ENCODE measurements at regions not wholly inside any gene's neighbourhood (a gene's known extent, or its start where the extent isn't known, plus 50 kb on each side); places are given as distances from the start of the nearest gene placed in this dataset.
"Not testable (repeated sequence)": the region's sequence is repeated elsewhere in the genome, so short reads cannot be mapped to it uniquely, and the experiment has no call there.

DNA sequence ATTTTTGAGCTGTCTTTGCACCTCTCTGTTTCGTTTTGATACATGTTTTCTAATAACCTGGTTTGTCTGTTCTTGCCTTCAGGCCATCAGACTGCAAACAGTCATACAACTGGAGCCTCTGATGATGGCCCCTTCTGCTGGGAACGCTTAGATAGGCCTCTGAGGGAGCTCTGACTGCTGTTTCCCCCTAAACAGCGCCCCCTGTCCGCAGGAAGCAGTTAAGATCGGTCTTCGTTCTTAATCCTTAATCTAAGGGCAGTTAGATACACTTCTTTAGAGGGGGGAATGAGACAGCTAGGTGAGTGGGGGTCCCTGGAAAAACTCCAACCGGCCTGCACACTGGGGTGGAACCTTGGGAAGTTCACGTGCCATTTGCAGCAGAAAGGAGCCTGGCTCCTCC, 1338.8 kb upstream of the SEL1L start:
- no peak for DNase-seq

DNA sequence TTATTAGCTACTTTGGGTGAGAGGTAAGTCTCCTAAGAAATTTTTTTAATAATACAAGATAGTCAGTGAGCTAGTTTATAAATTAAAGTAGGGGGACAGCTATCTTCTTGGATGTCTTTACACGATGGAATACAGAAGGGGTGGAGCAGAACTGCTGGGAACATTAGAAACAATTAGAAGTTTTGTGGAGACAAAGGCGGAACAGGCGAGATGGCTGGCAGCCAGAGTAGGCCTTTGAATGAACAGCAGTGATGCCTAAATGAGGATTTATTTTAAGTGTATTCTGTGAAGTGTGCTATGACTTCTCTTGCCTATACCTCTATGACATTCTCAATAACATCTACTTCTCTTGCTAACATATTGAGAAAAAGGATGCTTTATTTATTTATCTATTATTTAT, 1345.3 kb upstream of the SEL1L start:
- no peak for DNase-seq

DNA sequence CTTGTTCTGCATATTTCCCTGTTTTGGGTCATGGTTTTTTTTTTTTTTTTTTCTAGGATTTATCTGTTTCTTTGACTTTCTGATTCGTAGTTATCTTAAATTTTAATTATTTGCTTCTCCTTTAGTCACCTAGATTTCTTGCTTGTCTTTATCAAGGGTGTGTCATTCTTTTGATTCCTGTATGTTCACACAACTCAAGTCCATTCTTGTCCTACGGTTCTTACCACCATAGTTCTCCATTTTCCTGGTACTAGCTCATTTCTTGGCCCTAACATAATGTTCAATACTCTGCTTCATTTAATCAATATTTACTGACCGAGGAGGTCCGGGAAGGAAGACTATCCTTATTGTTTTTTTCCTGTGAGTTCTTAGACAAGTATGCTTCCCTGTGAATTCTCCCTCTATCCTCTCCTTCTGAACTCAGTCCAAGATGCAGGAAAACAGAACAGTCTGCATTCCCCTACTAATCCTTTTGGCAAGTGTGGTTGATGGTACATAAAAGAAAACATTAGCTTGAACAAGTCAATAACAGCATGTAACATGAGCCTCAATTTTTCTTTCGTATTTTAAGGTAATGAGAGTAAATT, 1346.4 kb upstream of the SEL1L start:
- DNase-seq: no peak

- DNase-seq: no peak
These were observed 1353.0 kb upstream of the SEL1L start for GRCh38 chr14:82886670-82887069.

DNA sequence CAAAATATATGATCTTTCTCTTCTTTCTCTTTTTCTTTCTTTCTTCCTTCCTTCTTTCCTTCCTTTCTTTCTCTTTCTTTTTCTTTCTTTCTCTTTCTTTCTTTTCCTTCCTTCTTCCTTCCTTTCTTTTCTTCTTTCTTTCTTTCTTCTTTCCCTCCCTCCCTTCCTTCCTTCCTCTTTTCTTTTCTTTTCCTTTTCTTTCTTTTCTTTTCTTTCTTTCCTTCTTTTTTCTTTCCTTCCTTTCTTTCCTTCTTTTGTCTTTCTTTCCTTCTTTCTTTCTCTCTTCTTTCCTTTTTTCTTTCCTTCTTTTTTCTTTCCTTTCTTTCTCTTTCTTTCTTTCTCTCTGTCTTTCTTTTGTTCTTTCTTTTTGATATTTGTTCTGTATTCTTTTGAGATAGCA, 1356.0 kb upstream of the SEL1L start:
- DNase-seq: no peak

DNA sequence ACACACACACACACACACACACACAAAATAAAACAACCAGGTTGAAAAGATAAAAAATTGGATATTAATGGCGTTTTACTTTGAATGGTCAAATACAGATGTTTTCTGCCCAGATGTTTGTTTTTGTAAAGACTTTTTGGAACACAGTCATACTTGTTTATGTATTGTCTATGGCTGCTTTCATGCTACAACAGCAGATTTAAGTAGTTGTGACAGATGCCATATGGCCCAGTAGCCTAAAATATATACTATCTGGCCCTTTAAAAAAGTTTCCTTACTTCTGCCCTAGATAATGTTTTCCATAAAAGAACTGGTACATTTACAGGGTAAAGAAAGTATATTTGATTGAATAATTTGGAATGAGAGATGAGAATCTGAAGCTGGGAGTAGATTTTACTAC, 1362.8 kb upstream of the SEL1L start:
- no peak for DNase-seq

GRCh38 chr14:82897469-82898308, 1364.0 kb upstream of the SEL1L start:
- DNase-seq: no peak

- no peak for DNase-seq
These were observed 1372.1 kb upstream of the SEL1L start for GRCh38 chr14:82905762-82906161.

DNA sequence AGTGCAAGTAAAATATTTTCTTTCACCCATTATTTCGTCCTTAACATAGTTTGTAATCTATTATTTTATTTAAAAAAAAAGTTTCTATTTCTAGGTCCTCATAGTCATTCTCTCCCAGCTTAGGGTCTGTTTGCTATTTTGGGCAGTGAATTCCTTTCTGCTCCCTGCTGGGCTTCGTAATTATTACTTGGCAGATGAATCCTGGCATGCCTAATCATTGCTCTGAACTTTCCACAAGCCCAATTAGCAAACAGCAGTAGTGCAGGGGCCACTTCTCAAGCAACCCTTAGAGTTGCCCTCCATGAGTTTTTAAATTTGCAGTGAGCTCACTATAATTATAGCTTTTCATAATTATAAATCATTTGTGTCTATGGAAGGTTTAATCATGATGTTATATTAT, 1378.3 kb upstream of the SEL1L start:
- no peak for DNase-seq

- no peak for DNase-seq
These were observed 1379.7 kb upstream of the SEL1L start for GRCh38 chr14:82913396-82913795.

DNA sequence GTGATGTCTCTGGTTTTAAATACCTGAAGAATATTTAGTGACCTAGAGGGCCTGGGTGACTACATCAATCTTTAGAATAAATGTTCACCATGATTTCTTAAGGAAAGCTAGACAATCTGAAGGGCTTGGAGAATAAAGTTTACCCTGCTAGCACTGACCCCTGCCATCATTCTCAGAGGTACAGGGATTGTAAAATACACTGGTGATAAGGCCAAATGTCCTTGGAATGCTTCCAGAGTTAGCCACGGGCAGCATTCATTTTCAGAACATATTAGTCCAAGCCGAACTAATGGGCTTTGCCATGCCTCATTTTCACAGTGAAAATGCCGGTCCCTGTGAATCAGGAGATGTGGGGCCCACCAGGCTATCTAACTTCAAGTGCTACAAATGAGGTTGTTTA, 1381.7 kb upstream of the SEL1L start:
- DNase-seq: no peak

- DNase-seq: no peak
These were observed 1402.0 kb upstream of the SEL1L start for GRCh38 chr14:82935691-82936090.

DNA sequence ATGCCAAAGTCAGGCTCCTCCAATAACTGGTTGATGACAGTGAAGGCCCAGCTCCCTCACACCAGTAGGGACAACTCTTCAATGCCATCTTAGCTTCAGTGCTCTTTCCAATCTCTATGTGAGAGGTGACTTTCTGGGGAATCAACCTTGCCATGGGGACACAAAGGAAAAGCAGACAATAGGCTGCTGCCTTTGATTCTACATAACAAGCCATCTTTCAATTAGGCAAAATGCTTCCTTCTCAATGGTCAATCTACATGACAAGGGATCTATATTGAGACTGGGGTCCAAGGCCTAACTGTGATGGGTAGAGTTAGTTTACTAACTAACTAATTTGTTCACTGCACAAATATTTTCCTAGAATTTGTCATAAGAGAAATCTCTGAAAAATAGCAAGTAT, 1417.5 kb upstream of the SEL1L start:
- no peak for DNase-seq

GRCh38 chr14:82963756-82964155, 1430.1 kb upstream of the SEL1L start:
- no peak for DNase-seq

GRCh38 chr14:82987502-82988124, 1454.0 kb upstream of the SEL1L start:
- DNase-seq: no peak

DNA sequence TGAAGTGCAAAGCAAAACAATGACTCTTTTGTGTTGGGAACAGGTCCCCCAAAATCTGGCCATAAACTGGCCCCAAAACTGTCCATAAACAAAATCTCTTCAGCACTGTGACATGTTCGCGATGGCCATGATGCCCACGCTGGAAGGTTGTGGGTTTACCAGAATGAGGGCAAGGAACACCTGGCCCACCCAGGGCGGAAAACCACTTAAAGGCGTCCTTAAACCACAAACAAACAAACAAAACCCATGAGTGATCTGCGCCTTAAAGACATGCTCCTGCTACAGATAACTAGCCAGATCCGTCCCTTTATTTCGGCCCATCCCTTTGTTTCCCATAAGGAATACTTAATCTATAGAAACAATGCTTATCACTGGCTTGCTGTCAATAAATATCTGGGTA, 1460.9 kb upstream of the SEL1L start:
- DNase-seq: not testable (repeated sequence)

- DNase-seq: no peak
These were observed 1466.1 kb upstream of the SEL1L start for GRCh38 chr14:82999802-83000201.

GRCh38 chr14:83004456-83005006, 1470.9 kb upstream of the SEL1L start:
- no peak for DNase-seq

DNA sequence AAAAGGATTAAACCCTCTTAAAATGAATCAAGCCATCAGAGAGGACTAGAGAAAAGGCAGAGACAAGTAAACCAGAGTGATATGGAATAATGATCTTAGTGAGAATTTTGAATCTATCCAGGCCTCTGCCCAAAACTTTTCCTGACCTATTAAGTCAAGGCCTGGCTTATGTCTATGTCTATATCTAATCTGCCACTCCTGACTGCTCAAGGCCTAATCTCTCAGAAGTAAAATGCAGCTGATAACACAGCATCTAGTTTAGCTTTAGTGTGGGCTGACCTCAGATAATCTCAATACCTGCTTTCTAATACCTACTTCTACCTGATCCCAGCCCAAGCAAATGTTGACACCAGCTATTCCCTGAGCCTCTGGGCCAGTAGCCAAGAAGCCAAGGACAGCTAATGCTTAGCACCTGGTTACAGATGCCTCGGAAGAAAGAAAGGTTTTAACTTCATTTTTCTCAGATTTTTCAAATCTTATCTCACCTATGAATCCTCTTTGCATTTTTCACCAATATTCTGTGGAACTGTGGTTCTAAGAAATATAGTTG, 1472.5 kb upstream of the SEL1L start:
- no peak for DNase-seq

DNA sequence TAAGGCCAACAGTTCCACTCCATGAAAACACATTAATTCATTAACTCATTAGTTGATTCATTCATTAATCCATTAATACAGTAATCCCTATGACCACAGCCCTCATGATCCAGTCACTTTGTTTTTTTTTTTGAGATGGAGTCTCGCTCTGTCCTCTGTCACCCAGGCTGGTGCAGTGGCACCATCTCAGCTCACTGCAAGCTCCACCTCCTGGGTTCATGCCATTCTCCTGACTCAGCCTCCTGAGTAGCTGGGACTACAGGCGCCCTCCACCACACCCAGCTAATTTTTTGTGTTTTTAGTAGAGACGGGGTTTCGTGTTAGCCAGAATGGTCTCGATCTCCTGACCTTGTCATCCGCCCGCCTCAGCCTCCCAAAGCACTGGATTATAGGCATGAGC, 1473.4 kb upstream of the SEL1L start:
- not testable (repeated sequence) for DNase-seq

DNA sequence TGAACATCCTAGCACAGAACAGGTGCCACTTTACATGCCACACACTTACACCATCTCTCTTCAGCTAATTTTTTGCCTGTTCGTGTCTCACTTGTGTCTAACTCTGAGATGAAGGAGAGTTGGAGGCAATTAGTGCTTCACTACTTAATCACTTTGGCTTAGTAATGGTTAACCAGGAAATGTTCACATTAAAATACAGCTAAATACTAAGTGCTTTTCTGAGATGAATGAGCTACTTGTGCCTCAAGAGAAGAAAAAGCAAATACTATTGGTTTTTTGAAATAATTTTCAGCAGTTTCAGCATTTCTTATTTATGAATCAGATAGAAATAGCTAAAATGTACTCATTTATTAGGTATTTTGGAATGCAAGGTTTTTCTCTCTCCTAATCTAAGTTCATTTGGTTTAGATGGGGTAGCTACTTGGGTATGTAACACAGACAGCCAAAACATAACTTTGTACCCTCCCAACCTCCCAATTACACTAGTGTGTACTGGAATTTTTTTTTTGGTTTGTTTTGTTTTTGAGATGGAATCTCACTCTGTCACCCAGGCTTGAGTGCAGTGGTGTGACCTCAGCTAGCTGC, 1474.1 kb upstream of the SEL1L start:
- no peak for DNase-seq

- no peak for DNase-seq
These were observed 1483.6 kb upstream of the SEL1L start for GRCh38 chr14:83017296-83017695.

DNA sequence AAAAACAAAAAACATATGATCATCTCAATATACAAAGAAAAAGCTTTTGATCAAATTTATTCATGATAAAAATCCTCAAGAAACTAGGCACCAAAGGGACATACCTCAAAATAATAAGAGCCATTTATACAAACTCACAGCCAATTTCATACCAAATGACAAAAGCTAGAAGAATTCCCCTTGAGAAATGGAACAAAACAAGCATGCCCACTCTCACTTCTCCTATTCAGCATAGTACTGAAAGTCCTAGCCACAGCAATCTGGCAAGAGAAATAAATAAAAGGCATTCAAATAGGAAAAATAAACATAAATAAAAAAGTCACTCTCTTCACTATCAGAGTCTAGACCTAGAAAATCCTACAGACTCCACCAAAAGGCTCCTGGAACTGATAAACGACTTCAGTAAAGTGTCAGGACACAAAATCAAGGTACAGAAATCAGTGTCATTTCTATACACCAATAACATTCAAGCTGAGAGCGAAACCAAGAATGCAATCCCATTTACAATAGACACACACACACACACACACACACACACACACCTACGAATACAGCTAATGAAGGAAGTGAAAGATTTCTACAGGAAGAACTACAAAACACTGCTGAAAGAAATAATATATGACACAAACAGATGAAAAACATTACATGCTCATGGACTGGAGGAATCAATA, 1486.2 kb upstream of the SEL1L start:
- no peak for DNase-seq
